GM18502 (cell line): ENCODE measurements at regions not wholly inside any gene's neighbourhood (a gene's known extent, or its start where the extent isn't known, plus 50 kb on each side); places are given as distances from the start of the nearest gene placed in this dataset.
"Not testable (repeated sequence)": the region's sequence is repeated elsewhere in the genome, so short reads cannot be mapped to it uniquely, and the experiment has no call there.

Experiments
- ATAC-seq: cut with Tn5 transposase; IDR thresholded peaks from one replicate; pipeline ENCODE4 v1.9.1; 2021; ENCODE audit warnings: mild to moderate bottlenecking; ENCODE audit not compliant: unreplicated experiment, poor library complexity

- ATAC-seq: no peak
Measured at GRCh38 chr6:15090745-15091384, 155.0 kb upstream of the JARID2 start.

- no peak for ATAC-seq
Measured at GRCh38 chr6:15096894-15097837, 148.7 kb upstream of the JARID2 start.

- no peak for ATAC-seq
Measured at GRCh38 chr6:15101130-15101529, 144.7 kb upstream of the JARID2 start.

- no peak for ATAC-seq
Measured at GRCh38 chr6:15102241-15102640, 143.6 kb upstream of the JARID2 start.

GRCh38 chr6:15106958-15107643 lies 138.8 kb upstream of the JARID2 start:
- ATAC-seq: no peak

GRCh38 chr6:15107644-15108382 lies 138.1 kb upstream of the JARID2 start:
- no peak for ATAC-seq

GRCh38 chr6:15108383-15108715 lies 137.5 kb upstream of the JARID2 start:
- ATAC-seq: no peak

- no peak for ATAC-seq
Measured at GRCh38 chr6:15109338-15110090, 136.4 kb upstream of the JARID2 start.

GRCh38 chr6:15110726-15111354 lies 135.0 kb upstream of the JARID2 start:
- ATAC-seq: no peak

GRCh38 chr6:15111576-15111975 lies 134.3 kb upstream of the JARID2 start:
- not testable (repeated sequence) for ATAC-seq

- ATAC-seq: no peak
Measured at GRCh38 chr6:15113587-15113986, 132.3 kb upstream of the JARID2 start.

- ATAC-seq: no peak
Measured at GRCh38 chr6:15114061-15114460, 131.8 kb upstream of the JARID2 start.

- ATAC-seq: no peak
Measured at GRCh38 chr6:15116889-15117288, 129.0 kb upstream of the JARID2 start.

- no peak for ATAC-seq
Measured at GRCh38 chr6:15121443-15121842, 124.4 kb upstream of the JARID2 start.

- no peak for ATAC-seq
Measured at GRCh38 chr6:15121977-15122550, 123.8 kb upstream of the JARID2 start.

GRCh38 chr6:15129887-15130286 lies 116.0 kb upstream of the JARID2 start:
- ATAC-seq: no peak

- no peak for ATAC-seq
Measured at GRCh38 chr6:15131234-15131633, 114.6 kb upstream of the JARID2 start.

- no peak for ATAC-seq
Measured at GRCh38 chr6:15131651-15132061, 114.2 kb upstream of the JARID2 start.

GRCh38 chr6:15132167-15132566 lies 113.7 kb upstream of the JARID2 start:
- no peak for ATAC-seq
